ENCODE measurements at regions not wholly inside any gene's neighbourhood (a gene's known extent, or its start where the extent isn't known, plus 50 kb on each side); places are given as distances from the start of the nearest gene placed in this dataset.

- Histone ChIP-seq H3K27me3 (ENCODE audit: insufficient read depth, low read depth, severe bottlenecking) (no peaks in the 10 kb centered on the region), H3K4me3 (ENCODE audit: low read depth, low read length) (no peak overlapping the region), H3K36me3 (no peaks in the 10 kb centered on the region), H3K9me3 (ENCODE audit: severe bottlenecking) (no peaks in the 10 kb centered on the region), H3K27ac (no peak overlapping the region)
- DNase-seq = no peak
- TF ChIP-seq, protein P1, sequence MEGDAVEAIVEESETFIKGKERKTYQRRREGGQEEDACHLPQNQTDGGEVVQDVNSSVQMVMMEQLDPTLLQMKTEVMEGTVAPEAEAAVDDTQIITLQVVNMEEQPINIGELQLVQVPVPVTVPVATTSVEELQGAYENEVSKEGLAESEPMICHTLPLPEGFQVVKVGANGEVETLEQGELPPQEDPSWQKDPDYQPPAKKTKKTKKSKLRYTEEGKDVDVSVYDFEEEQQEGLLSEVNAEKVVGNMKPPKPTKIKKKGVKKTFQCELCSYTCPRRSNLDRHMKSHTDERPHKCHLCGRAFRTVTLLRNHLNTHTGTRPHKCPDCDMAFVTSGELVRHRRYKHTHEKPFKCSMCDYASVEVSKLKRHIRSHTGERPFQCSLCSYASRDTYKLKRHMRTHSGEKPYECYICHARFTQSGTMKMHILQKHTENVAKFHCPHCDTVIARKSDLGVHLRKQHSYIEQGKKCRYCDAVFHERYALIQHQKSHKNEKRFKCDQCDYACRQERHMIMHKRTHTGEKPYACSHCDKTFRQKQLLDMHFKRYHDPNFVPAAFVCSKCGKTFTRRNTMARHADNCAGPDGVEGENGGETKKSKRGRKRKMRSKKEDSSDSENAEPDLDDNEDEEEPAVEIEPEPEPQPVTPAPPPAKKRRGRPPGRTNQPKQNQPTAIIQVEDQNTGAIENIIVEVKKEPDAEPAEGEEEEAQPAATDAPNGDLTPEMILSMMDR (IDR thresholded peaks at IDR 0.05; ENCODE audit: low read depth, low read length) = no peak
These were observed 330.2 kb upstream of the SULF2 start for GRCh38 chr20:48115502-48115901.

GRCh38 chr20:48107560-48107959, 322.3 kb upstream of the SULF2 start:
- Histone ChIP-seq H3K27me3 (ENCODE audit: insufficient read depth, low read depth, severe bottlenecking) (no peaks in the 10 kb centered on the region), H3K27ac (no peak overlapping the region), H3K36me3 (no peaks in the 10 kb centered on the region), H3K9me3 (ENCODE audit: severe bottlenecking) (peaks cover 24% of the 10 kb centered on the region), H3K4me3 (ENCODE audit: low read depth, low read length) (no peak overlapping the region)
- DNase-seq = no peak
- TF ChIP-seq, protein P1 (IDR thresholded peaks at IDR 0.05; ENCODE audit: low read depth, low read length) = no peak

DNA sequence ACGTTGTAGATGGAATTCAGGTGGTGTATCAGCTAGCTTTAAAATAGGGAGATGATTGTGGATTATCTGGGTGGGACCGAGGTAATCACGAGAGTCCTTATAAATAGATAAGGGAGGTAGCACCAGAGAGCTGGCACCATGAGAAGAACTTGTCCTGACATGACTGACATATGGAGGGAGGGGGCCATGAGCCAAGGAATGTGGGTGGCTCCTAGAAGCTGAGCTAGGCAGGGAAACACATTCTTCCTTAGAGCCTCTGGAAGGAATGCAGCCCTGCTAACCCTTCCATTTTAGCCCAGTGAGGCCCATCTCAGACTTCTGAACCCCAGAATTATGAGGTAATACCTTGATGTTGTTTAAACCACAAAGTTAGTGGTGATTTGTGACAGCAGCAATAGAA, 321.1 kb upstream of the SULF2 start:
- no peak for DNase-seq
- H3K27ac ChIP-seq = no peak overlapping the region

GRCh38 chr20:48105526-48105925, 320.2 kb upstream of the SULF2 start:
- DNase-seq = peak; percentile 26
- no peaks in the 10 kb centered on the region for H3K27me3 ChIP-seq (ENCODE audit: insufficient read depth, low read depth, severe bottlenecking)
- H3K27ac ChIP-seq = peak overlapping the region; percentile 32
- TF ChIP-seq, protein P1 (IDR thresholded peaks at IDR 0.05; ENCODE audit: low read depth, low read length) = no peak
- H3K36me3 ChIP-seq = no peaks in the 10 kb centered on the region
- peaks cover 24% of the 10 kb centered on the region for H3K9me3 ChIP-seq (ENCODE audit: severe bottlenecking)
- H3K4me3 ChIP-seq (ENCODE audit: low read depth, low read length) = no peak overlapping the region

More for the DNA sequence above, 321.1 kb upstream of the SULF2 start:
- Histone ChIP-seq H3K4me3 (ENCODE audit: low read depth, low read length) (no peak overlapping the region), H3K36me3 (no peaks in the 10 kb centered on the region), H3K27me3 (ENCODE audit: insufficient read depth, low read depth, severe bottlenecking) (no peaks in the 10 kb centered on the region), H3K9me3 (ENCODE audit: severe bottlenecking) (peaks cover 24% of the 10 kb centered on the region)
- TF ChIP-seq, protein P1 (IDR thresholded peaks at IDR 0.05; ENCODE audit: low read depth, low read length) = no peak

DNA sequence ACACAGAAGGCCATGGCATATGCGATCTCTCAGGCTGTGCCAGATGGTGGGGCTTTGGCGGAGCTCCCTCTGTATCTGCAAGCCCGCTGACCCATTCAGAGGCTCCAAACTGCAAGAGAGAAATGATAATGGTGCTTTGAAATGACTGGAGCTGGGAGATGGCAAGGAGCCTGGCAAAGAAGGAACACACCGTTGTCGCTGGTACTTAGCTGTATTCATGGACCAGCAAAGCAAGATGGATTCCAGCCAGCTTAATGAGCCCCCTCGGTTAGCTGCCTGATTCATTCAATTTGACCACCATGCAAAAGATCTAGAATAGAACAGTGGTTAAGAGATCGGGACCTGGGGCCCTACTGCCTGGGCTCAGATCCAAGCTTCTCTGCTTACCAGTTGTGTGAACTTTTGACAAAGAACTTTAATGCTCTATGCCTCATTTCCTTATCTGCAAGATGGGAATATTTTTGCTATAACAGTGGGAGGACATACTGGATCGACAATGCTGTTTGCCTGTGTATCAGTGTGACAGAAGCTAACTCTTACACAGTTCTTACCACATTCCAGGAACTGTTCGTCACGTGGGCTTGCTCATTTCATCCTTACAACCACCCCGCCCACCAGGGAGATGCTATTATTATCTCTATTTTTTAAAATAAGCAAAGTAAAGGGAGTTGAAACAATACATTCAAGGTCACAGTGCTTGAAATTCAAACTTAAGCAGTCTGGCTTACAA, 317.8 kb upstream of the SULF2 start:
- no peak overlapping the region for H3K4me3 ChIP-seq (ENCODE audit: low read depth, low read length)
- DNase-seq = peak; percentile 24
- H3K9me3 ChIP-seq (ENCODE audit: severe bottlenecking) = peaks cover 24% of the 10 kb centered on the region
- no peaks in the 10 kb centered on the region for H3K36me3 ChIP-seq
- no peaks in the 10 kb centered on the region for H3K27me3 ChIP-seq (ENCODE audit: insufficient read depth, low read depth, severe bottlenecking)
- no peak overlapping the region for H3K27ac ChIP-seq
- TF ChIP-seq, protein P1 (IDR thresholded peaks at IDR 0.05; ENCODE audit: low read depth, low read length) = no peak

All from WERI-Rb-1 (cell line).